GM18517 (cell line): ENCODE measurements at regions not wholly inside any gene's neighbourhood (a gene's known extent, or its start where the extent isn't known, plus 50 kb on each side); places are given as distances from the start of the nearest gene placed in this dataset.

Experiments used
- ATAC-seq: cut with Tn5 transposase; IDR thresholded peaks from one replicate; pipeline ENCODE4 v1.9.1; 2021; ENCODE audit warnings: mild to moderate bottlenecking, moderate library complexity; ENCODE audit not compliant: unreplicated experiment

GRCh38 chrX:11949291-11949690, 189.0 kb upstream of the FRMPD4 start:
- ATAC-seq, result no peak

- ATAC-seq, result no peak
These were observed 186.0 kb upstream of the FRMPD4 start for GRCh38 chrX:11952176-11952720.

- ATAC-seq, result no peak
These were observed 184.7 kb upstream of the FRMPD4 start for GRCh38 chrX:11953615-11954014.

GRCh38 chrX:11954176-11954575, 184.1 kb upstream of the FRMPD4 start:
- ATAC-seq, result no peak

- ATAC-seq, result no peak
These were observed 178.2 kb upstream of the FRMPD4 start for GRCh38 chrX:11960031-11960430.

- ATAC-seq, result no peak
These were observed 172.8 kb upstream of the FRMPD4 start for GRCh38 chrX:11965436-11965835.

GRCh38 chrX:11967986-11968869, 170.0 kb upstream of the FRMPD4 start:
- no peak for ATAC-seq

- no peak for ATAC-seq
These were observed 169.3 kb upstream of the FRMPD4 start for GRCh38 chrX:11968991-11969390.

GRCh38 chrX:11970578-11971359, 167.5 kb upstream of the FRMPD4 start:
- ATAC-seq, result no peak

GRCh38 chrX:11976663-11977062, 161.6 kb upstream of the FRMPD4 start:
- no peak for ATAC-seq

- ATAC-seq, result no peak
These were observed 146.0 kb upstream of the FRMPD4 start for GRCh38 chrX:11992271-11992670.

GRCh38 chrX:11995146-11995545, 143.1 kb upstream of the FRMPD4 start:
- no peak for ATAC-seq

- no peak for ATAC-seq
These were observed 141.5 kb upstream of the FRMPD4 start for GRCh38 chrX:11996810-11997209.

GRCh38 chrX:11998944-11999343, 139.3 kb upstream of the FRMPD4 start:
- ATAC-seq, result no peak

GRCh38 chrX:12002876-12003275, 135.4 kb upstream of the FRMPD4 start:
- no peak for ATAC-seq

- ATAC-seq, result no peak
These were observed 130.4 kb upstream of the FRMPD4 start for GRCh38 chrX:12007881-12008280.

GRCh38 chrX:12010436-12010835, 127.8 kb upstream of the FRMPD4 start:
- no peak for ATAC-seq

- no peak for ATAC-seq
These were observed 127.2 kb upstream of the FRMPD4 start for GRCh38 chrX:12011075-12011474.

GRCh38 chrX:12013211-12013618, 125.1 kb upstream of the FRMPD4 start:
- no peak for ATAC-seq

GRCh38 chrX:12021698-12022097, 116.6 kb upstream of the FRMPD4 start:
- ATAC-seq, result no peak

GRCh38 chrX:12026481-12026880, 111.8 kb upstream of the FRMPD4 start:
- no peak for ATAC-seq

GRCh38 chrX:12032082-12032481, 106.2 kb upstream of the FRMPD4 start:
- ATAC-seq, result no peak
